Cardiac fibroblast (primary cell): ENCODE measurements at regions not wholly inside any gene's neighbourhood (a gene's known extent, or its start where the extent isn't known, plus 50 kb on each side); places are given as distances from the start of the nearest gene placed in this dataset.
A peak's percentile ranks its signal among the peaks of the same experiment; 100 is the strongest.

Source experiments
- DNase-seq, 2 donors: peaks; one replicate each; pipeline versions ENCODE4 v3.0.0 to v3.0.0-alpha.2; 2010; ENCODE audit warnings: low read depth in 2 of 2
- H3K4me3 ChIP-seq, 2 donors: replicated peaks in 1 of 2; 1 replicate in 1 of 2; 2 replicates in 1 of 2; pipeline ENCODE4 v1.5.1; 2011; ENCODE audit warnings: low read depth in 2 of 2, low read length in 2 of 2, mild to moderate bottlenecking in 2 of 2, moderate library complexity in 1 of 2
- TF ChIP-seq, protein P1 (sequence below): IDR thresholded peaks from one replicate; pipeline ENCODE4 v1.5.1; 2011; ENCODE audit warnings: low read depth, mild to moderate bottlenecking, low read length, inconsistent platforms

DNA sequence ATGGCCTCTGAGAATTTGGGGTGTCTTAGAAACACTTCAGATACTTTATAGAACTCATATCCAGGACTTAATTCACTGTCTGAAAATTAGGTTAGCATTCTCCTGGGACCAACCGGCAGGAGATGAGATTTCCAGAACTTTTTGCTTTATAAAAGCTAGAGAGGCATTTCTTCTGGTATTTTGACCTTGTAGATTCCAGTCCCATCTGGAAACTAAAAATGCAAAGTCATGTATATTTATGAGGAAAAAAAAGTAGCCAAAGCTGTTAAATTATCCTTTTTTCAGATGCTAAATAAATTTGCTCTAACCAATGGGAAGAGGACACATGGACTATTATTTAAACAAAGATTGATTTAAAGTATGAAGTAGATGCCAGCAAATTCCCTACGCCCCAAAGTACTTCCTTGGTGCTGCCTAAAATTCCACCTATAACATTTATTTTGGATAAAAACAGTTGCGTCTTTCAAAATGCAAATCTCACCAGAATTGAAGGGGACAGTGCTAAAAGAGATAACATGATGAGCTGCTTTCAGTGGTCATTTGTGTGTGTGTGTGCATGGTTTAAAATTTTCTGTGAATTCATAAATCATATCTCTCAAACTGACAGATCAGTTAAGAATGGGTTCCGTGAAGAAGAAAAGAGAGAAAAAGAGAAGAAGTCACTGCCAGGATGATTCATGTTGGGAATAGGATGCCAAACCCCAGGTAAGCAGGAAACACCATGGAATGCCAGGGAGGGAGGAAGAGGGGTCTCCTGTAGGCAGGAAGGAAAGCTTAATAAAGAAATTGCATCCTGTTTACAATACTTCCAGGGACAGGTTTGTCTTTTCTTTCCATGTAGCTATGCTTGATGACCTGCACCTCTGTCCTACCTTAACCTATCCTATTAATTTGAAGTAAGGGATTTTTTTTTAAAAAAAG is 97.7 kb upstream of the RGS6 start:
- TF ChIP-seq, protein P1, sequence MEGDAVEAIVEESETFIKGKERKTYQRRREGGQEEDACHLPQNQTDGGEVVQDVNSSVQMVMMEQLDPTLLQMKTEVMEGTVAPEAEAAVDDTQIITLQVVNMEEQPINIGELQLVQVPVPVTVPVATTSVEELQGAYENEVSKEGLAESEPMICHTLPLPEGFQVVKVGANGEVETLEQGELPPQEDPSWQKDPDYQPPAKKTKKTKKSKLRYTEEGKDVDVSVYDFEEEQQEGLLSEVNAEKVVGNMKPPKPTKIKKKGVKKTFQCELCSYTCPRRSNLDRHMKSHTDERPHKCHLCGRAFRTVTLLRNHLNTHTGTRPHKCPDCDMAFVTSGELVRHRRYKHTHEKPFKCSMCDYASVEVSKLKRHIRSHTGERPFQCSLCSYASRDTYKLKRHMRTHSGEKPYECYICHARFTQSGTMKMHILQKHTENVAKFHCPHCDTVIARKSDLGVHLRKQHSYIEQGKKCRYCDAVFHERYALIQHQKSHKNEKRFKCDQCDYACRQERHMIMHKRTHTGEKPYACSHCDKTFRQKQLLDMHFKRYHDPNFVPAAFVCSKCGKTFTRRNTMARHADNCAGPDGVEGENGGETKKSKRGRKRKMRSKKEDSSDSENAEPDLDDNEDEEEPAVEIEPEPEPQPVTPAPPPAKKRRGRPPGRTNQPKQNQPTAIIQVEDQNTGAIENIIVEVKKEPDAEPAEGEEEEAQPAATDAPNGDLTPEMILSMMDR = no peak
- no peak for DNase-seq
- H3K4me3 ChIP-seq = no peak overlapping the region

DNA sequence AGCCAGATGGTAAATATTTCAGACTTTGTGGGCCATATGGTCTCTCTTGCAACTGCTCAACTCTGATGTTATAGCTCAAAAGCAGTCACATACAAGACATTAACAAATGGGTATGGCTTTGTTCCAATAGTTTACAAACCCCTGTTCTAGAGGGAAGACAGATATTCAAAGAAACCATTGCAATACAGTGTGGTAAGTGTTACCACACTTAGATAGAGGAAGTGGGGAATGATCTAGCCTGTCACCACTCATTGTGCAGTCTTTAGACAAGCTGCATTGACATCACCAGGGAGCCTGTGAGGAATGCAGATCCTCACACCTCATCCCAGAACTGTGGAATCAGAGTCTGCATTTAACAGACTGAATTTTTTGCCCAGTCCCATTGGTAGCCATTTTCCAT is 80.0 kb upstream of the RGS6 start:
- no peak overlapping the region for H3K4me3 ChIP-seq
- TF ChIP-seq, protein P1 = no peak
- peak; percentile 21 to 38 for DNase-seq

DNA sequence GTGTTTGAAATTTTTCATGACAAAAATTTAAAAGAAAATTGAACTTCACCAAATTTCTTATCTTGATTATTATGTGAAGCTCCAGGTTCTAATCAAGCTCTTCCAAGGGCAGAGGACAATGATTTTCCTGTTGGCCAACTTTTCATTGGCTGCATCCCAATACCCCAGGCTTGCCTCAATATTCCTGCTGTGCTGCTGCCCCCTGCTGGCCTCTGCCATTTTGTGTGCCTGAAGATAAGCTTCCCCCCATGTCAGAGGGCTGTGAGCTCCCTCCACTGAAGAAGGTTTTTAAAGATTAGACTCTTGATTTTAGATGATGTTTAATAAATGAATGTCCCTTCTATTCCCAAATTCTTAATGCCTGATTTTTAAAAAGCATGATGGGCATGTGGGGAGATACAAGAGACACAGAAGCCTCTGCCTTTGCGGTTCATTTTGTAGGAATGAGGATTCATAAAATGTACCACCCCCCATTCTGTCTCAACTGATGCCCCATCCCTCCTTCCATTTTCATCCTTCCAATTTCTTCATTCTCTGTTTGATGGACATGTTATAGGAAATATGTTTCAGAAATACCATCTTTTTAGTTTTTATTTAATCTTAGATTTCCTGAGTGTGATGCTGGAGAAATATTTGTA is 76.7 kb upstream of the RGS6 start:
- H3K4me3 ChIP-seq = no peak overlapping the region
- DNase-seq = peak; percentile 82 to 85
- TF ChIP-seq, protein P1 = peak; percentile 81

DNA sequence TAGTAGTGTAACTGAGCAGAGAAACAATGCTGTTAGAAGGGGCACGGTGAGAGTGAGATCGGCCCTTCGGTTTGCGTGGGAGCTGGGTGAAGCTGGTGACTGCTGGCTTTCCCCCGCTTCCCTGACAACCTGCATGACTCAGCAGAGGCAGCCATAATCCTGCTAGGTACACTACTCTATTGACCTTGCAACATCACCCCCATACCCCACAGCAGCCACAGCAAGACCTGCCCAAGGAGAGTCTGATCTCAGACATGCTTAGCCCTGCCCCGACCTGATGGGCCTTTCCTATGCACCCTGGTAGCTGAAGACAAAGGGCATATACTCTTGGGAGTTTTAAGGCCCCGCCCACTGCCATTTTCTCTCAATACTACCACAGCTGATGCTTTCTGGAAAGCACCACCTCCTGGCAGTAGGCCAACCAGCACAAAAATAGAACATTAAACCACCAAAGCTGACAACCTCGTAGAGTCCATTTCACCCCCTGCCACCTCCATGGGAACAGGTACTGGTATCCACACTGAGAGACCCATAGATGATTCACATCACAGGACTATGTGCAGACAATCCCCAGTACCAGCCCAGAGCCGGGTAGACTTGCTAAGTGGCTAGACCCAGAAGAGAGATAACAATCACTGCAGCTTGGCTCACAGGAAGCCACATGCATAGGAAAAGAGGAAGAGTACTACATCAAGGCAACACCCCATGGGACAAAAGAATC is 75.9 kb upstream of the RGS6 start:
- no peak overlapping the region for H3K4me3 ChIP-seq
- TF ChIP-seq, protein P1 = no peak
- DNase-seq = no peak

DNA sequence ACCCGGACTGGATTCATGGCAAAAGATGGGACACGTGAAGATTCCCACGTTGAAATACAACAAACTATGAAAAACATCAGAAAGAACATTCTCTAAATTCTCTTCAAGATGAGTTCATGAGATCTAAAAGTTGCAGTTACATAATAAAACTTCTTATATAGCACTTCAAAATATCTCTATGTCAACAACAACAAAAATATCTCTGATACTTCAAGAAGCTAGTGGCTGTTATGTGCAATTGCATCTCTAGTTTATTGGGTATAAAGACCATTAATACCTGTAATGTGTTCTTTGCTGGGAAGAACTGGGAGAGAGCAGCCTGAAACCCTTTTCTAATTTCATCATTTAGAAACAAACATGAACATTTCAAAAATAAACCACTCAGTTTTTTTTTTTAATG is 69.2 kb upstream of the RGS6 start:
- no peak overlapping the region for H3K4me3 ChIP-seq
- TF ChIP-seq, protein P1 = peak; percentile 27
- peak in 1 of 2 donors; percentile 5 for DNase-seq

DNA sequence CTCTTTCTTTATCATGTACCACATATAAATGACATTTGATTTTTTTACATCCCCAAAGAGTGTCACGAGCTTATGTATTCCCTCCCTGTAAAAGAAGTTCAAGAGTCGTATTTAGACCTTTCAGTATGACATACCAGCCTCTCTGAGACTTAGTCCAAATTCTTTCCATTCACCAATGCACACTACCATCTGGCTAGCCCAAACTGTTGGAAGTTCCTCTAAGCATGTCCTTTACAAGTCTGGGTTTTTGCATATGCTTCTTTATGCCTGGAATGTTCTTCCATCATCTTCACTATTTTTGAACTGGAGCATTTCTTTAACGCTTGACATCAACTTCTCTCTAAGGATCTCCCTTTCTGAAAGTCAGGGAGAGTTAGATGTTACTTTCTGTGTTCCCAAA is 68.5 kb upstream of the RGS6 start:
- TF ChIP-seq, protein P1 = no peak
- no peak overlapping the region for H3K4me3 ChIP-seq
- DNase-seq = no peak
